Kidney epithelial cell (primary cell): ENCODE measurements at regions not wholly inside any gene's neighbourhood (a gene's known extent, or its start where the extent isn't known, plus 50 kb on each side); places are given as distances from the start of the nearest gene placed in this dataset.

ENCODE experiments used
- DNase-seq: peaks from one replicate; pipeline ENCODE4 v3.0.0-alpha.2; 2010; ENCODE audit warnings: low read depth
- H3K27me3 ChIP-seq: 2 replicates; pipeline ENCODE4 v1.6.0; 2011; ENCODE audit warnings: low read length; ENCODE audit not compliant: control insufficient read depth, insufficient read depth
- H3K36me3 ChIP-seq: 2 replicates; pipeline ENCODE4 v1.5.1; 2011; ENCODE audit warnings: low read length; ENCODE audit not compliant: control insufficient read depth, insufficient read depth
- H3K4me3 ChIP-seq: 2 replicates; pipeline ENCODE4 v1.5.1; 2011; ENCODE audit warnings: low read depth, mild to moderate bottlenecking, control low read depth, low read length
- TF ChIP-seq, protein P1 (sequence below): IDR thresholded peaks from 2 replicates; pipeline ENCODE4 v1.5.1; 2011; ENCODE audit warnings: mild to moderate bottlenecking, moderate library complexity, low read length, control low read depth, inconsistent platforms; ENCODE audit not compliant: insufficient read depth, poor library complexity, severe bottlenecking

DNA sequence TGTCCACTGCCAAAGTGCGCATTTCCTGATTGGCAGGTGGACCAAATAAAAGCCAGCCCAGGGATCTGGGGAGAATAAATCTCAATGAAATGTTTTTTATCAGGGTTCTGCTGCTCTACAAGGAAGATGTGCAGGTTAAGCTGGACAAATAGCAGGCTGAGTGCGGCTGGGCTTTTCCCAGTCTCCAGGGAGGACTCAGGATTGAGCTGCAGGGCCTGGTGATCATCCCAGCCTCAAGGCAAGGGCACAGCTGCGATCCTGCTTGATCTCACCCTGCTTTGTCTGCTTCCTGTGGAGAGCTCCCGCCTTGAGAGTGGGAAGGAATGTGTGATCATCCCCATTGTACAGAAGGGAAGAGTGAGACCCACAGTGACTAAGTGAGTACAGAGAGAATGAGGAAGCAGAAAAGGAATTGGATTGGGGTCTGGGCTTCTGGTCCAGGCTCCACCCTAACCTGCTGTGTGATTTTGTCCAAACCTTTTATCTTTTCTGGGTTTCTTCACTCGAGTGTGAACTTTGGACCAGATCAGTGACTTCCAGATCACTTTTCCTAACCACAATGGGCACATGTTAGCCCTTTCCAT, 75.3 kb upstream of the CRHR1 start:
- no peak for DNase-seq
- no peaks in the 10 kb centered on the region for H3K36me3 ChIP-seq
- peaks cover 9% of the 10 kb centered on the region for H3K27me3 ChIP-seq
- TF ChIP-seq, protein P1, sequence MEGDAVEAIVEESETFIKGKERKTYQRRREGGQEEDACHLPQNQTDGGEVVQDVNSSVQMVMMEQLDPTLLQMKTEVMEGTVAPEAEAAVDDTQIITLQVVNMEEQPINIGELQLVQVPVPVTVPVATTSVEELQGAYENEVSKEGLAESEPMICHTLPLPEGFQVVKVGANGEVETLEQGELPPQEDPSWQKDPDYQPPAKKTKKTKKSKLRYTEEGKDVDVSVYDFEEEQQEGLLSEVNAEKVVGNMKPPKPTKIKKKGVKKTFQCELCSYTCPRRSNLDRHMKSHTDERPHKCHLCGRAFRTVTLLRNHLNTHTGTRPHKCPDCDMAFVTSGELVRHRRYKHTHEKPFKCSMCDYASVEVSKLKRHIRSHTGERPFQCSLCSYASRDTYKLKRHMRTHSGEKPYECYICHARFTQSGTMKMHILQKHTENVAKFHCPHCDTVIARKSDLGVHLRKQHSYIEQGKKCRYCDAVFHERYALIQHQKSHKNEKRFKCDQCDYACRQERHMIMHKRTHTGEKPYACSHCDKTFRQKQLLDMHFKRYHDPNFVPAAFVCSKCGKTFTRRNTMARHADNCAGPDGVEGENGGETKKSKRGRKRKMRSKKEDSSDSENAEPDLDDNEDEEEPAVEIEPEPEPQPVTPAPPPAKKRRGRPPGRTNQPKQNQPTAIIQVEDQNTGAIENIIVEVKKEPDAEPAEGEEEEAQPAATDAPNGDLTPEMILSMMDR = no peak
- no peak overlapping the region for H3K4me3 ChIP-seq

DNA sequence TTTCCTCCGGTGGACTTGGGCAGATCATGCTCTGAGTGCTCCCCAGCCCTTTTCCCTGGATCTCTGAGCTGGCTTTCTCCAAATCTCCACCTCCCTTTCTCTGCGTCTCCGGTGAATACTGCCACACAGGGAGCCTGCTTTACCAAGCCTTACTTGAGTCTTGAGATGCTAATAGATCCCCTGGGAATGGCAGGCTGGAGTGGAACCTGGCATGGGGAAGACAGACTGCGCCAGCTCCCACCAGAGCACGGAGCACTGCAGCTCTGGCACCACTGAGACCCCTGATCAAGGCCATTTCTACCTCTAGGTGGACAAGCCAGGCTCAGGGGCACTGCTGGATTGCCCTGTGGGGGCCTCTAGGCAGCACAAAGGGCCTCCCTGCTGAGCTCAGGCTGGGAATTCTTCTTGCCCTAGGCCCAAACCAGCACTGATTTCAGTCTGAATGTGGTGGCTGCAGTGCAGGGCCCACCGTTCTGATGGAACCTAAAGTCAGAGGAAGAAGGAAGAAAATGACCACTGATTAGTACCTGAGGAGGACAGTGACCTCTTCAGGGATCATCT, 74.3 kb upstream of the CRHR1 start:
- H3K4me3 ChIP-seq = no peak overlapping the region
- DNase-seq = no peak
- peaks cover 9% of the 10 kb centered on the region for H3K27me3 ChIP-seq
- TF ChIP-seq, protein P1 = no peak
- H3K36me3 ChIP-seq = no peaks in the 10 kb centered on the region

DNA sequence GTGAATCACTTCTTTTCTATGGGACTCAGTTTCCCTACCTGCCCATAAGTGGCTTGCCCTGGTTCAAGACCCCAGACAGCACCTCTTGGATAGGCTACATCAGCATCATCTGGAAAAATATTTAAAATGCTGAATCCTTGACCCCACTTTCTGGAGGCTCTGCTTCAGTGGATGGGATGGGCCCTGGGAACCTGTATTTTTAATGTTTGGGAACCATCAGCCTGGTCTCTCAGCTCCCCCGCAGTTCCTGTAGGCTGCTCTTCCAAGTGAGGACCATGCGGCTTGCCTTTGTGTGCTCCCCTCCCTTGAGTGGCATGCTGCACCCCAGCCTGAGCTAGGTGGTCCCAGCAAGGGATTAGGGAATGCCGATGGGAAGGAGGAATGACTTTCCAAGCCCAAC, 68.3 kb upstream of the CRHR1 start:
- TF ChIP-seq, protein P1 = no peak
- Histone ChIP-seq H3K36me3 (no peaks in the 10 kb centered on the region), H3K27me3 (peaks cover 8% of the 10 kb centered on the region), H3K4me3 (no peak overlapping the region)
- DNase-seq = no peak

DNA sequence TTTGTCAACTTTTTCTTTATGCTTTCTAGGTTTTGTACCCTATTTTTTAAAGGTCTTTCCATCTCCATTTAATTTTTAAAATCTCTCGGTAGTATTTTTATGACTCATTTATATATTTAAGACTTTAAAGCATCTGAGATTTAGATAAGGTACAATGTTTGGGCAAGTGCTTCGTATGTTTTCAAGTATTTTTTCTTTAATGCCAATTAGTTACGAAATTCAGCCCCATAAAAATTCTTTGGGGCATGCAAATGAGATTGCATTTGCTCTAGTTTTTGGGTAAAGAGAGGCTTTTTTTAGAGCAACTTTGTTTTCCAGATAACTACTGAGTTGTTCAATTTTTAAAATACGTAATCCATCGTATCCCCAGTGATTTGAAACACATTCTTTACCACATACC, 65.3 kb upstream of the CRHR1 start:
- DNase-seq = no peak
- Histone ChIP-seq H3K36me3 (no peaks in the 10 kb centered on the region), H3K27me3 (peaks cover 5% of the 10 kb centered on the region), H3K4me3 (no peak overlapping the region)
- TF ChIP-seq, protein P1 = no peak

DNA sequence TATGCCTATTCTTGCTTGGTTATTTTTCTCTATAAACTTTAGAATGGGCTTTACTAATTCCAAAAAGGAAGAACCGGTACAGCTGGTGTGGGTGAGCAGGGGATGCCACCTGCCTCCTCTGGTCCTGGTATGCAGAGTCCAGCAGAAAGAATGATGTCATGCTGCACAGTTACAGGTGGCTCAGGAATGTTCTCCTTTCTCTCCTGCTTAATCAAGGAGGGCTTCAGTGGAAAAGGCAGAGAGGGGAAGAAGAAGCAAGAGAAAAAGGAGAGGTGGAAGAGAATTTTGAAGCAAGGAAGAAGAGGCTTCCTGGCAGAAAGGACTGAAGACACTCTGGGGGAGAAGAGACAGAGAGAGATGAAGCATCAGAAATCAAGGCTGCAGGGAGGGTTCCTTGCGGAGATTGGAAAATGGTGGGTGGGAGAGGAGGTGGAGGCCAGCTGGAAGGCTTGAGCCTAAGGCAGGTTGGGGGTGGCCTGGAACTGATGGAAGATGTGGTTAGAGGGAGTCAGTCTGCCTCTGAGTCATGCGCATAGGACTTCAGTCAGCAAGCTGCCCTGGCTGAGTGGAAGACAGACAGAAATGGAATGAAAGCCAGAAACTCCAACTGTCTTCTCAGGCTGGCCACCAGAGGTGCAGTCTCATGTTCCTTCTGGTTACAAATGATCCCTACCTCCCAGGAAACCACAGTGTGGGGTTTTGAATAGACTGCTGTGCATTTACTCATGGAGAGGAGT, 64.6 kb upstream of the CRHR1 start:
- H3K27me3 ChIP-seq = peaks cover 5% of the 10 kb centered on the region
- TF ChIP-seq, protein P1 = peak; percentile 43
- peak; percentile 45 for DNase-seq
- no peaks in the 10 kb centered on the region for H3K36me3 ChIP-seq
- no peak overlapping the region for H3K4me3 ChIP-seq
